Caki2 (cell line): ENCODE measurements at regions not wholly inside any gene's neighbourhood (a gene's known extent, or its start where the extent isn't known, plus 50 kb on each side); places are given as distances from the start of the nearest gene placed in this dataset.
A peak's percentile ranks its signal among the peaks of the same experiment; 100 is the strongest.

Source experiments
- DNase-seq: peaks from one replicate; pipeline ENCODE4 v3.0.0-alpha.2; 2015; ENCODE audit warnings: low read depth
- in situ Hi-C: cut with HindIII; loops from 2 replicates; pipeline ENCODE4 v1.10.0; 2016; ENCODE audit warnings: low sequenced_read_pairs, low pct_unique_long_range_greater_than_20kb, mixed read lengths

DNA sequence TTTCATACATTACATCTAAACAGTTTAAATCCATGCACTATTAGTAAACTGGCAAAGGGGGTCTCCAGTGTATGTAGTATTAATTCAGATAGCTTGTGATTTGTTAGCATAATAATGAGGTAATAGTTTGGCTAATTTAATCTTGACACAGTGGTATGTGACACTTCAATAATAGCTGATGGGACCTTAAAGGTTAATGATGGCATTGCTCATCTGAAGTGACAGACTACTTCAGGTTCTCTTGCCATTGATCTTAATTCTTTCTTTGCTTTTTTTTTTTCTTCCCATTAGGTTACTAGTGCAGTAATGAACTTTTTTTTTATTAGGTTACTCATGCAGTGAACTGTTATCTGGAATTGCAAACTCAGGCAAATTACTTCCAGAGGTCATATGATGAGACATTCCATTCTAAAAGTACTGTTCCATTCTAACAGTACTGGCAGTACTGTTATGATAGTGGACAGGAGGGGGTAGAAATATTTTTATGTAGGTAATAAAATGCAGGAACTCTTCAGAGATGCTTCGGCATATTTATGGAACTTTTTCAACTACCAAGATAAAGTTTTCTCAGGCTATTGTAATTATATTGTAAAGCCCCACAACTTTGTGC is 911.3 kb upstream of the LCORL start:
- in situ Hi-C loops: no loop called here
- no peak for DNase-seq

DNA sequence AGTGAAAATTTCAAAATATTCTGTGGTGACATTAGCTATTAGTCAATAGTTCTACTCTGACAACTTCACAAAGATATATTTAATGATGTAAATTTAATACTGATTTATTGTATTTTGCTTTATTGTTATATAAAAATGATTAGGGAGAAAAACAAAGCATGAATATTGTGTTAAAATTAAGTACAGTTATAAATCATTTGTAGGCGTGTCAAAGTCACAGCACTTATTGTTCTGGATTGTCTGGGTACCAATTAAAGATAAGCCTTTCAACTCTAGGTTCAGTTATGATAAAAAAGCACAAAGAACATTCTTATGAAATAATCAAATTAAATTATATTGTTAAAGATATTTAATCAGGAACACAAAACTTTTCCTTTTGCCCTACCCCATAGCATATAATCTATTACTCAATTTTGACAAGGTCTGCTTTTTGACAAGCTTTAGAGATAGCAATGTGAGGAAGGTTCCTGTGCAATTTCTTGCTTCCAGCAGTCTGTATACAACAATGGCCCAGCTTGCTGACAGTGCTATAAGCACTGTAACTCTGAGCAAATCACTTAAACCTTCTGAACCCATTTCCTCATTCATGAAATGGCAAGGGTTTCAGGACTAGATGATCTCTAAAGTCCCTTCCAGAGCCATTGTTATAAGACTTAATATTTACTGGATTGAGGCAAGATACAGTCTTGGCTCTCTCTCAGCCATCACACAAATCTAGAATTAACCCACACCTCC is 910.3 kb upstream of the LCORL start:
- in situ Hi-C loops: no loop called here
- DNase-seq: no peak

DNA sequence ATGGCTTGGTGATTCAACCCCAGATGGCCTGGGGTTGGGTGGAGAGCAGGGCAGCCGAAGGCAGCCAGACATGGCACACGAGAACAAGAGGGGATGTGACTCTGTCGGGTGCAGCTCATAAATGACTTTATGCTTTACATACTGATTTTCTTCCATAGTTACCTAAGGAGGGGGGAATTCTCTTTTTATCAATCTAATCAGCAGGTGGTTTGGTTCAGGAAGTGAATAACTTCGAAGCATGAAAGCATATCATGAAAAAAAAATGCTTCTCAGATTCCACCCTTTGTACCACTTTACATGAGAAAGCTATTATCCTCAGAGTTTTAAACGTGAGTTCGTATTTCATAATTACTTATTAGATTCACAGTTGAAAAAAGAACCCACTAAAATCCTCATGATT is 908.9 kb upstream of the LCORL start:
- in situ Hi-C loops: no loop called here
- no peak for DNase-seq

DNA sequence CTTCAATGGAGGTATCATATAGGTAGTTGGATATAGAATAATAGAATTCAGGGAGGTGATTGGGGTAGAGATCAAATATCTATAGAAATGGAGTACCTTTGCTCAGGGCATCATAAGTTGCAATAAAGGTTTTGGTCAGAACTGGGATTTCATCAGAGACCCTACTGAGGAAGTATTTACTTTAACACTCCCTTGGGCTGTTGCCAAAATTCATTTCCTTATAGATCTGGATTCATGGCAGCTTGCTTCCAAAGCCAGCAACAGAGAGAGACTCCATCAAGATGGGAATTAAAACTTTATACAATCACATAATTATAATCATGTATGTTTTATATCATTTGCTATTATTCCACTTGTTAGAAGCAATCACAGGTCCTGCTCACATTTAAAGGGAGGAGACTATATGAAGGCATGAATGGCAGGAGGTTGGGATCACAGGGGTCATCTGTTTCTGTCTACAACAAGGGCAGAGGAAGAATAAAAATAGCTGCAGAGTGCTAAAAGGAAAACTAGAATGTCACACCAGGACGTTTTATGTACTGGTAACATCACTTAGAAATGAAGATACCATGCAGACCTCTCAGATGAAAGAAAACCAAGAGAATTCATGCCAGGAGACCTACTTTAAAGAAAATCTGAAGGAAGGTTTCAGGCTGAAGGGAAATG is 902.1 kb upstream of the LCORL start:
- no peak for DNase-seq
- in situ Hi-C loops: no loop called here

DNA sequence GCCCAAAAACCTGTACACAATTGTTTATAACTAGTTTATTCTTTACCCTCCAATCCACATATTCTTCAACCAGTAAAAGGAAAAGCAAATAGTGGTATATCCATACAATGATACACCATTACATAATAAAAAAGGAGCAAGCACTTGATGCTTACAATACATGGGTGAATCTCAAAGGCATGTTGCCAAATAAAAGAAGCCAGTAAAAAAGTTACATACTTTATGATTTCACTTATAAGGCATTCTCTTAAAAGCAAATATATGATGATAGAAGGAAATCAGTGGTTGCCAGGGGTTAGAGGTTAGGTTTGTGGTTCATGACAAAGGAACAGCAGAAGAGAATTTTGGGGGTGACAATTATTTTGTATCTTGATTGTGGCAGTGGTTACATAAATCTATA is 896.1 kb upstream of the LCORL start:
- DNase-seq: no peak

DNA sequence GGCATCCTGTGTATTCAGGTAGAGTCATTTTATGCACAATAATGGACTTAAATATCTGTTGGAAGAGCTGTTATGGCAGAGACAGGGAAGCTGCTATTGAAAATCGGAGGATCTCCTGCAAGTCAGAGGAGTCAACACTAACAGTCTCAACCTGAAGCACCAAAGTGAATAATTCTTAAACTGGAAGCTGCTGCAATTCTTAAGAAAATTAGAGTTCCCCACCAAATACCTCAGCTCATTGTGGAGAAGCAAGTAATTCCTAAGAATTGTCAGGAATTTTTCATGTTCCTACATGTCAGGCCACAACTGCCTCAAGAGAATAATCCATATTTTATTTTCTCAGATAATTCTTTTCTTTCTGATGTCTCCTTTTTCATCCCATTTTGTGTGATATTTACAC is 892.6 kb upstream of the LCORL start:
- DNase-seq: no peak

More for the DNA sequence above, 896.1 kb upstream of the LCORL start:
- in situ Hi-C loops: no loop called here

DNA sequence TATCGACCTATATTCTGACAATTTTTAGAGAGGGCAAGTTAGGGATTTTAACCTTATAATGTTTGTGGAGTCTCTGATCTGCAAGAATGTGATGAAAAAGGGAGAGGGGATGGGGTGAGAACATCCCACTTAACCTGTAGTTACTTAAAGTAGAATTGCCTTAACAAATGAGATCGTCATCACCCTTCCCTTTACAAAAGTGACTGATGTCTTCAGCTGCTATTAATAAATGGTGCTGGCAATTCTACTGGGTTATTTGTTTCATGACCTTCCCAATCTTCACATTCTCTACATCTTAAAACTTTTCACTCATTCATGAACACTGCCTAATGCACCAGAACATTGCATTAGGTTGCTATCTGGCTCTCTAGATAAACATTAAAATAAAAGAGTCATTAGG is 873.4 kb upstream of the LCORL start:
- no peak for DNase-seq
- in situ Hi-C loops: no loop called here

More for the DNA sequence above, 892.6 kb upstream of the LCORL start:
- in situ Hi-C loops: no loop called here

DNA sequence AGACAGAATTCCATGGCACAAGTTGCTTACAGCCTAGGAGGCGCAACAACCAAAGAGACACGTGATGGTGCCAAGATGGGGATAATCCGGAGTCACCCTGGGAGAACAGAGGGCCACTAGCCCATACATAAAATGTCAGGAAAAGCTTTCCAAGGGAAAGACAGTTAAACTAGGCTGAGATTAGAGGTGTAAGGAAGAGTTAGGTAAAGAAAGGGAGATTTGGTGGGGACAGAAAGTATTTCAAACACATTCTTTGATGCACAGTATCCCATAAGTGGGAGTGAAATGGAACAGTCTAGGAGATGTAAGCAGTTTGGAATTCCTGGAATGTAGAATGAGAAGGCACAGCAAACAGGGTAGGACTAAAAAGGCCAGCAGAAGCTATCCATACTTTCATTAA is 860.9 kb upstream of the LCORL start:
- in situ Hi-C loops: no loop called here
- DNase-seq: peak; percentile 56

DNA sequence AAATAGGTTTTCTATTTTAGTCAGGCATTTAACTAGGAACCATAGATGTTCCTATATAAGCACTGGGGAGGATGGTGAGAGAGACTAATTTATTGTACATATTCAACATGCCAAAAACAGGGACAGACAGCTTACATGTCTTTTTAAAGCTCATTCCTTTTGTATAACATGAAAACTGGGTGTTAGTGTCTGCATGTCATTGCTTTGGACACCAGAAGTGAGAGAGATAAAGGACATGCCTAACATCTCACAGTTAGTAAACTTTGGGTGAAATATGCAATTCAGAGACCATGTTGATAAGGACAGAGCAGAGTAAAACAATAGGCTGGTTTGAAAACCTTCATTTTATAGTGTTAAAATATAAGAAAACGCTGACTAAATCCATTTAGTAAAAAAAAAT is 860.0 kb upstream of the LCORL start:
- in situ Hi-C loops: no loop called here
- no peak for DNase-seq

DNA sequence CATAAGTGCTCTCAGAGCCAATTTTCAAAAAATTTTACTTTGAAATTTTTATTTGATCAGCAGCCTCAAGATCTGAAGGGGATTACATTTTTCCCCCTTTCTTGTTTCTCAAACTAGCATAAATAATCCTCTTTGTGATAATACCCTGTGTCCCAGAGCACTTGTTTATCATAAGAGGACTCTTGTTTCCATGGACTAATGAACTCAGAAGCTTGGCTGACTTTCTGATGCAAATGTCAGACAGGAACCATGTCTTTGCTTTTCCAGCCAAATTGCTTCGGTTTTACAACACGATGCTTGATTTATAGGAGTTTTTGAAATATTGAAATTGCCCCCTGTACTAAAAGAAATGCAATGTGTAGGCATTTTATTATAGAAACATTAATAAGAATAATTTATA is 859.3 kb upstream of the LCORL start:
- in situ Hi-C loops: no loop called here

DNA sequence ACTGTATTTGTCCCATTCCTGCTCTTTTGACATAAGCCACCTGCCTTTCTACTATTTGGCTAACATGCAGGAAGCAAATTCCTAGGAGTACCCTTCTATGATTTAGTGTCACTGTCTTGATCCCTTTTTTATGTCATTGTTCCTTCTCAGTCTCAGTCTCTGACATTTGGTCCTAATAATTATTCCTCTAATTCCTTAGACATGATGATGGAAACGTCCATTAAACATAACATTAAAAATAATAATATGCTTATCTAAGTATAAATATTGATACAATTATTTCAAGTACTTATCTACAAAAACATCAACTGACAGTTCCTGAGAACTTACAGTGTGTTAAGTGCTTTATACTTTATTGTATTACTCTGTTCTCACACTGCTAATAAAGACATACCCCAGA is 857.0 kb upstream of the LCORL start:
- in situ Hi-C loops: no loop called here
- DNase-seq: no peak

More for the DNA sequence above, 859.3 kb upstream of the LCORL start:
- no peak for DNase-seq

DNA sequence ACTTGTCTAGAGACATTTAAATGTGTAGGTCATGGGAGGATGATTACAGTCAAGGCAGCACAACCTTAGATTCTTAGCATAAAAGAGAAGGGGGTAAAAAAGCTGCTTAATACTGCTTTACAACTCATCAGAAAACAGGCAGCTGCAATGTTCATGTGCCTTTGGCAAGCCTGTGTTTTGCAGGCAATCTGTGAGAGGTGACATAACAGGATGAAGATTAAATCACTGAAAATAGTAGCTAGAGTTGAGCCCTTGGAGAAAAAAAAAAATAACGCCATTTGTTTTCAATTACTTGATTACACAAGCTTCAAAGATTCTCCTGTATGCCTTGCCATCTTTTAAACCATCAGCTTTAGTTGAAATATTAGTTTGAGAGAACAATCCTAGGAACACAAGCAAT is 847.6 kb upstream of the LCORL start:
- in situ Hi-C loops: no loop called here
- no peak for DNase-seq

DNA sequence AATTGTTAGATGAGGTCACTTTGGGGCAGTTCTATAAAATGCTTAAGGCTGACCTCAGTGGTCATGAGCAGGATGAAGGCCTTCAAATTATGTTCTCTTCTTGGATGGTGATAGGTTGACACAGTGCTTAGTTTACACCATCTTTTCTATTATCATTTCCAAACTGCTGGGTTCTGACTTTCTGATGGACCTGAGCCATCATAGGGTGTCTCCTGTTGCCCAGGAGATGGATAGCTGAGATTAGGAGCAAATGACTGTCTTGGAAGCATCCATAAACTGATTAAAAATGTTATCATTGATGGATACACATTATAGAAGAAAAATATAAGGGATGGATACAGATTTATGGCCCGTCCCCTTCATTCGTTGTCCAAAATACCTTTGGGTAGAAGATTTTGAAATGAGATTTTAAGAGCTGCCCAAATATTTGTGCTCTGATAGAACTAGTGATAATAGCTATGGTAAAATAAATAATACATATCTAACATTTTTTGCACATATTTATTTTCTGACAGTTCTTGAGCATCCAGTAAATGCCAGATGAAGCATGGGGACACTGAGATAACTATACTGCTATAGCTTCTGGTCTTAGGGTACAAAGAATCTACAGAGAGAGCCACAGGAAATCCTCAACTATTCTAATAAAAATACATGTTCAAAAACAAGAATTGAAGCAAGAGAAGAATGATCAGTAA is 839.4 kb upstream of the LCORL start:
- in situ Hi-C loops: no loop called here
- no peak for DNase-seq

DNA sequence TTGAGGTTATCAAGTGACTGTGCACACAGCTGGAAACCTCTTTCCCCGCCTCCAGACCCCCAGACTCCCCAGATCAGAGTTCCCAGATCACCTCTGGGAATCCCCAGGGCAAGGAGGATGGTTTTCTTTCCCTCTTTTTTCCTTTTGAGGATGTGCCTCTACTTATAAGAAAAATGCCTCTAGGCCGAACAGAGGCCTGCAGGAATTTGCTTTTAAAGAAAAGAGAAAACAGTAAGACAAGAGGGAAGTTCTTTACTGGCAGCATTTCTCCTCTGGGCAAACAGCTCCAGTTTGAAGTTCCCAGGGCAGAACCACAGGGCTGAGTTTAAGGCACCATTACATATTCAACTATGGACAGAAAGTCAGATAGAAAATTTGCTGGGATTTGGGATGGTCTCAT is 837.9 kb upstream of the LCORL start:
- no peak for DNase-seq
- in situ Hi-C loops: no loop called here

DNA sequence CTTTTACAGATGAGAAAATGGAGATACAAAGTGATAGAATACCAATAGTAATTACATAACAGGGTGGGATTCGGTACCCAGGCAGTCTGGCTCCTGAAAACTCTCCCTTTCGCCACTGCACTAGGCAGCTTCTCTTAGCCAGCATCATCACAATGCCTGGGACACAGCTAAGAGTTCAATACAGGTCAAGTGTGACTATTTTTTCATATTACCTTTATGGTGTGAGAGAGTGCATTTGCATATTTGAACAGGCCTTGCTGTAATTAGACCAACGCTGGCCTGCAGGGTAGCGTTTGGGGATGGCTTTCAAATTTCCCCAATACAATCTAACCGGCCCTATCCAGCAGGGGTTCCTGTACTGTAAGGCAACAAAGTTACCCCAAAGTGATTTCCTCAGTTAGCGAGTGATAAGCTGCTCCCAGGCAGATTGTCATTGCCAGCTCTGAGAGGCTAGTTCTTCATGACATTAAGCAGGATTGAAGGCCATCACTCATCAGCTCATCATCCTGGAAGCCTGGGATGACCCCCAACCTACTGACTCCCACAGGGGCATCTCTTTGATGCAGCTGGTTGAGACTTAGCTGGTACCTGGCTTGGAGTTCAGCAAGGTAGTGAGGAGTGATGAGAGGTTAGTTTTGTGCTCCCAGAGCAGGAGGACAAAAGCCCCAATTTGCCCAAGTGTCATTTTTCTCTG is 836.8 kb upstream of the LCORL start:
- in situ Hi-C loops: no loop called here
- no peak for DNase-seq

DNA sequence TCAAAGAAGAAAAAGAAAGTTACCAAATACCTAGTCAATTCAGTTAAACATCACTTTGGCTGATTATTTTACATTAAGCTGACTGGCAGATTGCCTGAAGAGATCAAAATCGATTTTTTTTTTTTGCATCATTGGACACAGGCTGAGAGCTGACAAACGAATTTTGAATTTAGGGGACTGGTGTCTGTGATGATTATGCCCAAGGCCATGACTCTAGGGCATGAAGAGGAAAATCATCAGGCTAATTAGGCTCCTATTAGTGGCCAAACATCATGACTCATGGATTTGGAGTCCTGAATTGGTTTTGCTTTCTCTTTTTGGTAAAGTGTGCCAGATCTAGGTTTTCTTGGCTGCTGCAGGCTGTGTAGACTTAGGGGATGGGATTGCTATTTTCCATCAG is 829.3 kb upstream of the LCORL start:
- in situ Hi-C loops: no loop called here
- no peak for DNase-seq

DNA sequence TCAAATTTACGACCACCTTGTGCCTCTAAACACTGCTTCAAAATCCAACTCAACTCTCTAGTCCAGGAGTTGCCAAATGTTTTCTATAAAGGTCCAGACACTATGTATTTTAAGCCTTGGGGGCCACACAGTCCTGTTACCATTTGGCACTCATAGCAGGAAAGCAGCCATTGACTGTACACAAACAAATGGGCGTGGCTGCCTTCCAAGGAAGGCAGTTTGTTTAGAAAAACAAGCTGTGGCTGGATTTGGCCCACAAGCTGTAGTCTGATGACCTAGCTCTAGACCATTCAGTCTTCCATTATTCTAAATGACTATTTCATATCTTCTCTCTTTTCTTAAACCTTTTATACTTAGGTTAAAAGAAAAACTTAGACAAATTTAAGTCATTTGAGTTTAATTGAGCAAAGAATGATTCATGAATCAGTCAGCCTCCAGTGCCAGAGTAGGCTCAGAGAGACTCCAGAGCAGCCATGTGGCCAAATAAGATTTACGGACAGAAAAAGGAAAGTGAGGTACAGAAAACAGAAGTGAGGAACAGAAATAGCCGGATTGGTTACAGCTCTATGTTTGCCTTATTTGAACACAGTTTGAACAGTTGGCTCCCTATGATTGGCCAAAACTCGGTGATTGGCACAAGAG is 825.8 kb upstream of the LCORL start:
- in situ Hi-C loops: no loop called here
- DNase-seq: no peak

DNA sequence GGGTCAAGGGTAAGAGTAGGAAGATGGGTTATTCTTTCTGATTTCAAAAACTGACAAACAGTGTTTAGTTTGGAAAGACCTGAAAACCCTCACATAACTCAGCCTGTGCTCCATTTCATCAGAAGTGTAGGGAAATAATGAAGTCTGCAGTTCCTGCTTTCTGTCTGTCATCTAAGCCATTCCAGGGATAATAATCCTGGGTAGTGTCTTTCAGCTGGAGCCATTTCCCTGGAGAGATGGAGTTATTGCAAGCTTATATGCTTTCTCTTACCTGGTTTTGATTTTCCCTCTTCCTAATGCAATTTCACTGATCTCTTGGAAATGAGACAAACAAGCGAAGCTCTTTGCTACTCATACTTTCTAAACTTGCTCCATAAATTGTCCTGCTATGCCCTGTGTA is 824.8 kb upstream of the LCORL start:
- in situ Hi-C loops: no loop called here

More for the DNA sequence above, 824.8 kb upstream of the LCORL start:
- no peak for DNase-seq
